Ishikawa (cell line): ENCODE measurements at regions not wholly inside any gene's neighbourhood (a gene's known extent, or its start where the extent isn't known, plus 50 kb on each side); places are given as distances from the start of the nearest gene placed in this dataset.

Source experiments
- CEBPB ChIP-seq: IDR thresholded peaks from 2 replicates; pipeline ENCODE4 v1.6.1; 2012
- CREB1 ChIP-seq: IDR thresholded peaks from 2 replicates; pipeline ENCODE4 v1.6.1; 2012; ENCODE audit warnings: low read depth
- EP300 ChIP-seq: IDR thresholded peaks from 2 replicates; pipeline ENCODE4 v1.6.1; 2012; ENCODE audit warnings: borderline replicate concordance
- FOXM1 ChIP-seq: IDR thresholded peaks from 2 replicates; pipeline ENCODE4 v1.6.1; 2012; ENCODE audit warnings: low read depth, borderline replicate concordance
- RAD21 ChIP-seq: IDR thresholded peaks from 2 replicates; pipeline ENCODE4 v1.6.1; 2012; ENCODE audit warnings: low read depth
- TAF1 ChIP-seq: IDR thresholded peaks from 2 replicates; pipeline ENCODE4 v1.6.1; 2012; ENCODE audit warnings: low read depth, mild to moderate bottlenecking
- TCF12 ChIP-seq: IDR thresholded peaks from 2 replicates; pipeline ENCODE4 v1.6.1; 2012; ENCODE audit warnings: low read depth
- YY1 ChIP-seq: IDR thresholded peaks from 2 replicates; pipeline ENCODE4 v1.6.1; 2012; ENCODE audit warnings: low read depth
- TF ChIP-seq, protein P1 (sequence below): IDR thresholded peaks from 2 replicates; pipeline ENCODE4 v1.6.1; 2012

DNA sequence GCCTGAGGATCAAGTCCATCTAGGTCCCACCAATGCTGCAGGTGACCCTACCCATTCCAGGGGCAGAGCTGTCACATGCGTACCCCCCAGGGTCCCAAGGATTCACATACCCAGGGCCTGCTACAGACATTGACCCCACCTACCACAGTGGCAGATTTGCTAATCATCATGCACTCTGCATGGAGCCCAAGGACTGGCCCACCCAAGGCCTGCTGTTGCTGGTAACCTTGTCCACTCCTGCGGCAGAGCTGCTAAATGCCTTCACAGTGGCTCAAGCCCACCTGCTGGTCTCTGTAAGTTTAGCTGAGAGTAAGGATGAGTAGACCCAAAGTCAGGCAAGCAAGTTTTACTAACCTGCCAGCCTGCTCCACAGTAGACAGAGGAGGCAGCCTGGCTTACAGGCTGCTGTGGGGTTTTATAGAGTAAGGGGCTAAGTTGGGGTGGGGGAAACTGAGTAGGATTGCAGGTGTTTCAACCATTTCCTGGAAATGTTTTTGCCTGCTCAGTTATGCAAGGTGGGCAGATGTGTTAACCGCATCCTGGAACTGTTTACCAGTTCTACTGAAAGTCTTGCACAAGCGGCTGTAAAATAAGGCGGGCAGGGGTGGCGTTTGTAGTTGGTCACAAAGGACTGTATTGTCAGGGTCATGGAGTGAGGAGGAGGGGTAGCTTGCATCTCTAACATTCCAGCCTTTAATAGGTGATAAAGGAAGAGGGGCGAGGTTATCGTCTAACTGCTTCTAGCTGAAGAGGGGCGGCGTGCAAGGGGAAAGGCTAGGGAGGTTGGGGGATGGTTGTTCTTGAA lies 2163.5 kb upstream of the WWC1 start:
- TF ChIP-seq CREB1 (no peak), EP300 (no peak), FOXM1 (no peak), RAD21 (no peak), TAF1 (no peak), YY1 (no peak), TCF12 (no peak), CEBPB (no peak)
- TF ChIP-seq, protein P1, sequence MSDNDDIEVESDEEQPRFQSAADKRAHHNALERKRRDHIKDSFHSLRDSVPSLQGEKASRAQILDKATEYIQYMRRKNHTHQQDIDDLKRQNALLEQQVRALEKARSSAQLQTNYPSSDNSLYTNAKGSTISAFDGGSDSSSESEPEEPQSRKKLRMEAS = no peak
